ENCODE measurements at regions not wholly inside any gene's neighbourhood (a gene's known extent, or its start where the extent isn't known, plus 50 kb on each side); places are given as distances from the start of the nearest gene placed in this dataset.
"Not testable (repeated sequence)": the region's sequence is repeated elsewhere in the genome, so short reads cannot be mapped to it uniquely, and the experiment has no call there.

GRCh38 chr7:17093461-17093860, 205.0 kb upstream of the AHR start:
- no peak for DNase-seq (ENCODE audit: low spot score)

DNA sequence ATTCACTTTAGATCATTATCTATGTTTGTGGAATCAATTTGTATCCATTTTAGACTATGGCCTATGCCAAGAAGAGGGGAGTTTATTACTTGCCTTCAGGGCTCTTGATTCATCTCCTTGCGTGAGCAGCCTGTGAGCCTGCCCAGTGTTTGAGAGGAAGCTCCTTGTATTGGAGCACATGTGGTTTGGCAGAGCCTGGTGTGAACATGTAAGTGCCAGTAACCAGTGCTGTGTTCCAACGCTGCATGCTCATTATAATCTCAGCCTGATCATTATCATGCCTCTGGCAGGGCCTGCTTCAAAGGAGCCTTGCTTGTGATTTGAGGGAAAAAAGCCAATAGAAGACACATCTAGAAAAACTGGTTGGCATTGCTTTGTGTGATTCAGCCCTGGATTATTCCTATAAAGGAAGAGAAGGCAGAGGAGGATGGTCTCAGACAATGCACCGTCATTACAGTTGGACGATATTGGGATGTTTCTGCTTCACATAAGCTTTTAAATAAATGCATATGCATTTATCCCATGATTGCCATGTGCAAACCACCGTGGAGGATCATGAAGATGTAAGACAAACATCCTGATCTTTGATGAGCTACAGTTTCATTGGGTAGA, 203.4 kb upstream of the AHR start:
- no peak for DNase-seq (ENCODE audit: low spot score)

DNA sequence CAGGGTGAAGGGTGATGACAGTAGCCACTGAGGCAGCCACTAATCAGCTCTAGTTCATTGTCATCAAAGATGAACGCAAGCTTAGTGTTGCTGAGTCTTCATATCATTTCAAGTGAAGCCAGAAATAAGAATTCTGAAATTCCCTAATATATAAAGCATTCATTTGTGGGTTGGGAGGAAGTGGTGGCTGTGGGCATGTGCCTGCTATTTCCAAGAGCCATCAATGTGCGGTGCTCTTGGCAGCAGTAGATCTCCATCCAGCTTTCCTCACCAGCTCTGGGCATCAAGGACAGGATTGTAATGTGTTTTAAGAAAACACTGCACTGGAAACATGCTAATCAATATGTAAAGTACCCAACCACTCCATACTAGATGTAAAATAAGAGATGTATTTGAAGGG, 202.5 kb upstream of the AHR start:
- no peak for DNase-seq (ENCODE audit: low spot score)

GRCh38 chr7:17097668-17098297, 200.7 kb upstream of the AHR start:
- no peak for DNase-seq (ENCODE audit: low spot score)

DNA sequence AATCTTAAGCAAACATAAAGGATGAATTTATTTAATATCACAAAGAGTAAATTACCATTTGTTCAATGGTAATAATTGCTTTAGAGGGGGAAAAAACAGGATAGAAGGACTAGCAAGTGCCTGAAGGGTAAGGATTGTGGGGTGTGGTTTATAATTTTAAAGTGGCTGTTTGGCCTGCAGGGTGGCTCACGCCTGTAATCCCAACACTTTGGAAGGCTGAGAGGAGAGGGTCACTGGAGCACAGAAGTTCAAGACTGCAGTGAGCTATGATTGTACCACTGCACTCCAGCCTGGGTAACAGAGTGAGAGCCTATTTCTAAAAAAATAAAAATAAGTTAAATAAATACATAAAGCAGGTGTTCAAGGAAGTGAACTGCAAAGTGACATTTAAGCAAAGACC, 199.9 kb upstream of the AHR start:
- no peak for DNase-seq (ENCODE audit: low spot score)

DNA sequence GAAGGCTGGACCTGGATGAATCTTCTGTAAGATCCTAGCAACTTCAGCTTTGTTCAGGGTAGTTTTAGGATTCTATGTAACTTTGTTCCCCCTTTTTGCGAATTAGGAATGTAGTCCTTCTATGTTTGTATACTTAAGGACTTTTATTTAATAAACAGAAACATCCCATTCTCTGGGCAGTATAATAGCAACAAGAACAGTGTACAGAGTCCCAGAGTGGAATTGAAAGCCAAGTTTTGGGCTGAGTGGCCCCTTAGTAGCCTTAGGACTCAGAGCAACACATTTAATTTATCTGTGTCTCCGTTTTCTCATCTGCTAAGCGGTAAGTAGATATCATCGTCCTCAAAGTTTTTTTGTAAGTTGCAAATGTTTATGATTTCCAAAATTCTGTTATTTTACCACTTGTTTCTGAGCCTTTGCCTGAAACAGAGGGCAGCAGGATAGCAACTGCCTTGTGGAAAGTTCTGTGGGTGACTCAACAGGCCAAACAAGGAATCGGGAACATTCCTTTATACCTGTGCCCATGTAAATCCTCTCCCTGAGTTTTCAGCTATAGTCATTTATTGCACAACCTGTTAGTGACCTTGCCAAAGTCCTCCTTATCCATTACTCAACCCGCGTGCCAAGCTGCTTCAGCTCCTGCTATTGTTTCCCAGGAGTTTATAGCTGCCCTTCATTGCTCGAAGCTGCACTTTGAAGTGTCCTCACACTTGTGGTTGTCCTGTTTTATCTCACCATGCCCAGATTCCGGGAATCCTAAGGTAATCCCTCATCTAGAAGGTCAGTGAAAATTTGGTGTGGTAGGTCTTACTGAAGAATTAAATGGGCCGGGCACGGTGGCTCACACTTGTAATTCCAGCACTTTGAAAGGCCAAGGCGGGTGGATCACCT, 199.1 kb upstream of the AHR start:
- no peak for DNase-seq (ENCODE audit: low spot score)

- not testable (repeated sequence) for DNase-seq (ENCODE audit: low spot score)
These were observed 198.4 kb upstream of the AHR start for GRCh38 chr7:17099974-17100509.

GRCh38 chr7:17101207-17101696, 197.2 kb upstream of the AHR start:
- no peak for DNase-seq (ENCODE audit: low spot score)

DNA sequence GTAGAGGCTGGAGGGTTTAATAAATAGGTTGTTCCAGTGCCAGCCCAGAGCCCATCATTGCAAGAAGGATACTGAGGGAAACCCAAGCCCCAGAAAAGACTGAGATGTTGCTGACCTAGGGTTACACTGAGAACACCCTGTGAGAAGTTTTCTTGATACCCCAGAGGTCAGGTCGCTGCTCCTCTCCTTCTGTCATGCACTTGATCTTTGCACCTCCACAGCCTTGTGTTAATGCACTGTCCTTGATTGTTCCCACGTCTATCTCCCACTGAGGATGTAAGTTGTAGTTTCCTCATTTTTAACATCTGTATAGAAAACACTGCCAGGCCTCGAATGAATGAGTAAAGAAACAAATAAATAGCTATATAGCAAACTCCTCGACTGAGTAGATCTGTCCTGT, 195.3 kb upstream of the AHR start:
- DNase-seq (ENCODE audit: low spot score) = no peak

GRCh38 chr7:17103984-17104383, 194.5 kb upstream of the AHR start:
- no peak for DNase-seq (ENCODE audit: low spot score)

- no peak for DNase-seq (ENCODE audit: low spot score)
These were observed 194.0 kb upstream of the AHR start for GRCh38 chr7:17104419-17104818.

- DNase-seq (ENCODE audit: low spot score) = no peak
These were observed 192.8 kb upstream of the AHR start for GRCh38 chr7:17105701-17106100.

- no peak for DNase-seq (ENCODE audit: low spot score)
These were observed 190.3 kb upstream of the AHR start for GRCh38 chr7:17108049-17108584.

GRCh38 chr7:17109020-17109419, 189.4 kb upstream of the AHR start:
- no peak for DNase-seq (ENCODE audit: low spot score)

DNA sequence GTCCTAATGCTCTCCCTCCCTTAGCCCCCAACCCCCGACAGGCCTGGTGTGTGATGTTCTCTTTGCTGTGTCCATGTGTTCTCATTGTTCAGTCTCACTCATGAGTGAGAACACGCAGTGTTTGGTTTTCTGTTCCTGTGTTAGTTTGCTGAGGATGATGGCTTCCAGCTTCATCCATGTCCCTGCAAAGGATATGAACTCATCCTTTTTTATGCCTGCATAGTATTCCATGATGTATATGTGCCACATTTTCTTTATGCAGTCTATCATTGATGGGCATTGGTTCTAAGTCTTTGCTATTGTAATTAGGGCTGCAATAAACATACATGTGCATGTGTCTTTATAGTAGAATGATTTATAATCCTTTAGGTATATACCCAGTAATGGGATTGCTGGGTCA, 184.7 kb upstream of the AHR start:
- DNase-seq (ENCODE audit: low spot score) = not testable (repeated sequence)

- DNase-seq (ENCODE audit: low spot score) = no peak
These were observed 180.0 kb upstream of the AHR start for GRCh38 chr7:17118412-17118811.

DNA sequence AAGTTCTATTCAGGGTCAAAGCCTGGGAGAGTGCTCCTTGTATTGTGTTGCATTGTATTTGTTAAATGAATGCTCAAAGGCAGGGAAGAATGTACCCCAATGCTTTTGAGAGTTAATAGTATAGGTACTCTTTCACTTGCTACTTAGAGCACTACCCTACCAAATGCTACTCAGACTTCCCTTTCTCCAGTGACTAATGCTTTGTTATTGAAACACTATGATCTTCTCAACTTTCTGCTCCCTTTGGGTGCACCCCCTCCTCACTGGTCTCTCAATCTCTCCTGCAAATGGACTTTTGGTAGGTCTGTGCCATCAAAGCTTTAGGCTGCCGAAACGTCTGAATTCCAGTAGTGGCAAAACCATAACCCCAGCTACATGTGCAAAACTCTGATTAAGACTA, 177.7 kb upstream of the AHR start:
- DNase-seq (ENCODE audit: low spot score) = no peak

GRCh38 chr7:17121671-17122070, 176.8 kb upstream of the AHR start:
- no peak for DNase-seq (ENCODE audit: low spot score)

GRCh38 chr7:17123020-17123419, 175.4 kb upstream of the AHR start:
- DNase-seq (ENCODE audit: low spot score) = no peak

- no peak for DNase-seq (ENCODE audit: low spot score)
These were observed 171.8 kb upstream of the AHR start for GRCh38 chr7:17126413-17127268.

GRCh38 chr7:17129218-17129617, 169.2 kb upstream of the AHR start:
- no peak for DNase-seq (ENCODE audit: low spot score)

Data from D341Med (cell line).